ENCODE measurements at regions not wholly inside any gene's neighbourhood (a gene's known extent, or its start where the extent isn't known, plus 50 kb on each side); places are given as distances from the start of the nearest gene placed in this dataset.

- H3K4me2 ChIP-seq (ENCODE audit: insufficient read depth in 1 of 2, low read depth in 2 of 2, low read length in 2 of 2), result no peak overlapping the region
- no peak overlapping the region for H2BK12ac ChIP-seq (ENCODE audit: low read depth, low read length)
- no peak overlapping the region for H4K91ac ChIP-seq (replicated peaks; ENCODE audit: insufficient read length, low read length)
- no peak overlapping the region for H2AK5ac ChIP-seq (ENCODE audit: low read depth, low read length)
- POLR2A ChIA-PET (ENCODE audit: partially characterized antibody), result interaction anchor here (1.8 kb wide), 1 partner anchor 11 kb away, joined by 4 read pairs; no protein-coding TSS in a partner anchor
- H4K20me1 ChIP-seq (replicated peaks in 1 of 2; ENCODE audit: control insufficient read depth in 1 of 2, insufficient read depth in 2 of 2, low read length in 2 of 2), result no peaks in the 10 kb centered on the region
- H3K9ac ChIP-seq (replicated peaks in 1 of 4; ENCODE audit: extremely low read depth in 1 of 4, low read depth in 3 of 4, low read length in 3 of 4), result no peak overlapping the region
- H2BK120ac ChIP-seq (replicated peaks; ENCODE audit: low read depth, low read length), result no peak overlapping the region
- TF ChIP-seq RXRA (IDR thresholded peaks at IDR 0.05; ENCODE audit: insufficient read depth, low read depth, low read length), result no peak
- no peak for TF ChIP-seq TCF12 (IDR thresholded peaks at IDR 0.05; ENCODE audit: low read depth, low read length)
- TF ChIP-seq SP4 (IDR thresholded peaks at IDR 0.05; ENCODE audit: low read length), result no peak
- TF ChIP-seq SAP30 (IDR thresholded peaks at IDR 0.05; ENCODE audit: insufficient read depth, insufficient replicate concordance, low read length), result no peak
- TF ChIP-seq CREB1 (IDR thresholded peaks at IDR 0.05), result no peak
- TF ChIP-seq JUND (IDR thresholded peaks at IDR 0.05; ENCODE audit: low read length), result no peak
- no peak for TF ChIP-seq EP300 (IDR thresholded peaks at IDR 0.05; ENCODE audit: borderline replicate concordance in 1 of 2, low read depth in 2 of 2, low read length in 2 of 2)
- TF ChIP-seq SP2 (IDR thresholded peaks at IDR 0.05; ENCODE audit: low read length), result no peak
- TF ChIP-seq CHD1 (IDR thresholded peaks at IDR 0.05; ENCODE audit: low read depth, low read length), result no peak
- no peaks in the 10 kb centered on the region for H3K4me1 ChIP-seq (replicated peaks in 1 of 4; ENCODE audit: control insufficient read depth in 3 of 4, insufficient read depth in 4 of 4, low read length in 3 of 4)
- no peak overlapping the region for H3K18ac ChIP-seq (ENCODE audit: extremely low read depth, low read length)
- no peak overlapping the region for H2AFZ ChIP-seq (ENCODE audit: low read length)
- H3K4ac ChIP-seq (replicated peaks; ENCODE audit: insufficient read length, low read depth, low read length), result no peak overlapping the region
- no peak overlapping the region for H3K14ac ChIP-seq (ENCODE audit: insufficient read length)
- no peaks in the 10 kb centered on the region; the same call in 1 of the 2 replicates for H3K23me2 ChIP-seq (ENCODE audit: low read depth, low read length)
- H2BK15ac ChIP-seq (ENCODE audit: low read length), result no peak overlapping the region
- no peak overlapping the region for H2BK20ac ChIP-seq (ENCODE audit: low read length)
- DNase-seq (ENCODE audit: low read depth in 1 of 2, low spot score in 2 of 2) (no peak), FAIRE-seq (no peak)
- H4K5ac ChIP-seq (ENCODE audit: insufficient read length, low read depth, low read length), result no peak overlapping the region
- H2BK5ac ChIP-seq (ENCODE audit: low read depth, low read length), result no peak overlapping the region
- CTCF ChIA-PET (ENCODE audit: partially characterized antibody), result interaction anchor here (0.9 to 2.6 kb wide), 3 partner anchors 10 to 214 kb away, joined by 3 to 10 read pairs (median 3); no protein-coding TSS in a partner anchor
- H3K27me3 ChIP-seq (replicated peaks in 1 of 4; ENCODE audit: control insufficient read depth in 3 of 4, extremely low read depth in 1 of 4, insufficient read depth in 3 of 4, low read length in 3 of 4), result no peaks in the 10 kb centered on the region
- no peak overlapping the region for H4K8ac ChIP-seq (ENCODE audit: extremely low read depth, insufficient read depth, low read length)
- no peak overlapping the region for H3K27ac ChIP-seq (ENCODE audit: low read depth, low read length)
- H3K79me2 ChIP-seq (ENCODE audit: control insufficient read depth in 1 of 2, insufficient read depth in 2 of 2, low read length in 2 of 2), result no peaks in the 10 kb centered on the region
- no peak overlapping the region for H3K4me3 ChIP-seq (ENCODE audit: extremely low read depth in 1 of 4, insufficient read depth in 2 of 4, low read depth in 3 of 4, low read length in 4 of 4)
- no peak overlapping the region for H3K56ac ChIP-seq (replicated peaks; ENCODE audit: insufficient read length, low read depth, low read length)
- H3K79me1 ChIP-seq (ENCODE audit: low read depth, low read length), result no peaks in the 10 kb centered on the region
- no peaks in the 10 kb centered on the region for H3K9me3 ChIP-seq (ENCODE audit: insufficient read depth in 2 of 2, low read depth in 1 of 2, low read length in 1 of 2)
- H3K23ac ChIP-seq (ENCODE audit: insufficient read length), result no peak overlapping the region
- 94% methylated on average over 2 of the region's 2 CpGs; no CpG with 5 or more reads in 1 of the 2 experiments for WGBS, 2 experiments (ENCODE audit: extremely low coverage in 1 of 2, insufficient coverage in 1 of 2, insufficient read length in 1 of 2, insufficient replicate concordance in 2 of 2, low coverage in 1 of 2, low lambda C conversion rate in 2 of 2, missing lambda C conversion rate in 1 of 2)
- H3K36me3 ChIP-seq (ENCODE audit: control insufficient read depth in 2 of 4, insufficient read depth in 4 of 4, low read length in 3 of 4), result no peaks in the 10 kb centered on the region
Observed at GRCh38 chr3:124293584-124293983, 301.7 kb upstream of the ROPN1 start.
